DMS53 treated with DMSO at 0.1 percent for 48 hours (cell line): ENCODE measurements at regions not wholly inside any gene's neighbourhood (a gene's known extent, or its start where the extent isn't known, plus 50 kb on each side); places are given as distances from the start of the nearest gene placed in this dataset.
"Not testable (repeated sequence)": the region's sequence is repeated elsewhere in the genome, so short reads cannot be mapped to it uniquely, and the experiment has no call there.

ENCODE experiments used
- DNase-seq: peaks from one replicate; lab custom pipeline; 2025; ENCODE audit not compliant: unreplicated experiment; lab: John Stamatoyannopoulos, UW

DNA sequence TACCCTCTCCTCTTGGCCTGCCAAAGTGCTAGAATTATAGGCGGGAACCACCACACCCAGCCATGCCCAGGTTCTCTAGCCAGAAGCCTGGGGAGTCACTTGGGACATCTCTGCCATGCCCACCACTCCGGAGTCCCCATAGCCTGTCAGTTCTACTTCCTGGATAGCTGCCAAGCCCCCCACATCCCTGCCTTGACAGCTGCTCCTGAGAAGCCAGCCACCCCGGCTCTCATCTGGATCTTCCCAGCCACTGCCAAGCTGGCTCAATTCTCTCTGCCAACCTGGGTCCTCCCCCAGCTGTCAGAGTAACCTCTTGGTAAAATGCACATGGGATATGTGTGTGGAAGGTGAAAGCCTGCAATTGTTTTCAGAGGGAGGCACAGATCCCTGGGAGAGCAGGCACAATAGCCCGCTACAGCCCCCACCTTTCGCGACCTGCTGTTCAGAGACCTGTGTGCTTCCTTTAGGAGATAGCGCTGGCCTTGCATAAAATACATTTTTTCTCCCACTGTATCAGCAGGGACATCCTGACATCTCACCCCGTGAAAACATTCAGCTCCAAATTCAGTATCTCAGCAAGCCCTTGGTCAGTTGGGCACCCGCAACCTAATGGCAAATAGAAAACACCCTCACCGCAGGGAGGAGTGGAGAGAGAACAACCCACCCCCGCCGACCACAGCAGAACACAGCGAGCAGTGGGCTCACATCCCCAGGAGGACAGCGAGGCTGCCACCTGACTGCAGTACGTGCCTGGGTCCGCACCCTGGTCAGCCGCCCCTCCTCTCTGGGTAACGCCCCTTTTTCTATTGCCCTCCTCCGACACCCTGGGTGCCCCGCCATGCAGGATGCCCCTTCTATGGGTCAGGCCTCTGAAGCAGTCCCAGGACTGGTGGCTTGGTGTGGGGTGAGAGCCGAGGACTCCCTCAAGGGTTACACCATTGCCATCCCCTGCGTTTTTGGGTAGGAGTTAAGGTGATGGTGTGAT, 1342.2 kb downstream of the BRD1 start:
- no peak for DNase-seq

DNA sequence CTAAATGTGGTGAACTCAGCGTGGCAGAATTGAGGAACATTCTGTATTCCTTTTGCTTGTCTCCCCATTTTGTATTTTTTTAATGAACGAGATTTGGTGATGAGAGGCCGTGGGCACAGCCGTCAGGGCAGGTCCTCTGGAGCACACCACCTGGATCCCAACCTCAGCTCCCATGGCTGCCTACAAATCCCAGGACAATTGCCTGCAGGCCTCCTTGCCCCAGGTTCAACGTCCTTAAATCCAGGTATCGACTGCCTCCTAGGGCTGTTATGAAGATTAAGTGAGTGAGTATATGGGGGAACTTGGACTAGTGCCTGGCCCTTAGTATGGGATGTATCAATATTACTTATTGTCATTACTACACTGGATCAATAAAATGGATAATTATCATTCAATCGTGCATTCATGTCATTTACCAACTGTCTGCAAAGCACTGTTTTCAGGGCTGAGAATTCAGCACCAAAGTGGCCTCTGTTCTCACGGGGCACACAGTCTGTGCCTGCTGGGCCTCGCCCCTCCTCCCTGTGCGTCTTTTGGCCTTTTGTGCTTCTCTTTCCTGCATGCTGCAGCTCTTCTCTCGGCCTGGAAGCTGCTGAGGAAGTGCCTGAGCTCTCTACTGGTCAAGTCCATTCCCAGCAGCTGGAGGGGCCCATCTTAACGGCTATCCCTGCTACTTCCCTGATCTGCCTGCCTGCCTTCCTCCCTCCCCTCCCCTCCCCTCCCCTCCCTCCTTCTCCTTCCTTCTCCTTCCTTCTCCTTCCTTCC, 1343.7 kb downstream of the BRD1 start:
- DNase-seq = no peak

DNA sequence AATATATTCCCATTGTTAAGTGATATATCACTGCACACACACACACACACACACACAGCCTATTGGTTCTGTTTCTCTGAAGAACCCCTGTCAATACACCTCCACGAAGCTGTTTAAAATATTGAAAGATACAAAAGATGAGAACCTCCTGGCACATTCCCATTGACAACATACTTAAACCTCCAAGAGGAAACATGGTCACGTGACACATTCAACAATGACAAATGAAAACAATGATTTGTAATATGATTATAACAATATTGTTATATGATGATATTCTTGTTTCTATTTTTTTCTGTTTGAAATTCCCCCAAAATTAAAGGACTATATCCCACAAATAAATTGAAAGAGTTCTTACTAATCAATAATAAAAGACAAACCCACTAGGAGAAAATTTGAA, 1344.9 kb downstream of the BRD1 start:
- no peak for DNase-seq

DNA sequence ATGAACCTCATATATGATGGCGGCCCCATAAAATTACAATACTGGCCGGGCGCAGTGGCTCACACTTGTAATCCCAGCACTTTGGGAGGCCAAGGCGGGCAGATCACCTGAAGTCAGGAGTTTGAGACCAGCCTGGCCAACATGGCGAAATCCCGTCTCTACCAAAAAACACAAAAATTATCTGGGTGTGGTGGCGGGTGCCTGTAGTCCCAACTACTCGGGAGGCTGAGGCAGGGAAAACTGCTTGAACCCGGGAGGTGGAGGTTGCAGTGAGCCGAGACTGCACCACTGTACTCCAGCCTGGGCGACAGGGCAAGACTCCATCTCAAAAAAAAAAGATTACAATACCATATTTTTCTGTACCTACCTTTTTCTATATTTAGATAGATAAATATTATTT, 1345.5 kb downstream of the BRD1 start:
- not testable (repeated sequence) for DNase-seq

DNA sequence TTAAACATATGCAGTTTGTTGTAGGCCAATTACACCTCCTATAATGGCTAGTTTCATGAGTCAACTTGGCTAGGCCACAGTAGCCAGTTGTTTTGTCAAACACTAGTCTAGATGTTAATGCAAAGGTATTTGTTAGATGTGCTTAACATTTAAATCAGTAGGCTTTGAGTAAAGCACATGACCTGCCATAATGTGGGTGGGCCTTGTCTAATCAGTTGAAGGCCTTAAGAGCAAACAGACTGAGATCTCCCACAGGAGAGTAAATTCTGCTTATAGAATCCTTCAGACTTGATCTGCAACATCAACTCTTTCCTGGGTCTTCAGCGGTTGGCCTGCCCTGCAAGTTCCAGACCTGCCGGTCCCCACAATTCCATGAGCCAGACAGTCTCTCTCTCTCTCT, 1345.9 kb downstream of the BRD1 start:
- DNase-seq = no peak

DNA sequence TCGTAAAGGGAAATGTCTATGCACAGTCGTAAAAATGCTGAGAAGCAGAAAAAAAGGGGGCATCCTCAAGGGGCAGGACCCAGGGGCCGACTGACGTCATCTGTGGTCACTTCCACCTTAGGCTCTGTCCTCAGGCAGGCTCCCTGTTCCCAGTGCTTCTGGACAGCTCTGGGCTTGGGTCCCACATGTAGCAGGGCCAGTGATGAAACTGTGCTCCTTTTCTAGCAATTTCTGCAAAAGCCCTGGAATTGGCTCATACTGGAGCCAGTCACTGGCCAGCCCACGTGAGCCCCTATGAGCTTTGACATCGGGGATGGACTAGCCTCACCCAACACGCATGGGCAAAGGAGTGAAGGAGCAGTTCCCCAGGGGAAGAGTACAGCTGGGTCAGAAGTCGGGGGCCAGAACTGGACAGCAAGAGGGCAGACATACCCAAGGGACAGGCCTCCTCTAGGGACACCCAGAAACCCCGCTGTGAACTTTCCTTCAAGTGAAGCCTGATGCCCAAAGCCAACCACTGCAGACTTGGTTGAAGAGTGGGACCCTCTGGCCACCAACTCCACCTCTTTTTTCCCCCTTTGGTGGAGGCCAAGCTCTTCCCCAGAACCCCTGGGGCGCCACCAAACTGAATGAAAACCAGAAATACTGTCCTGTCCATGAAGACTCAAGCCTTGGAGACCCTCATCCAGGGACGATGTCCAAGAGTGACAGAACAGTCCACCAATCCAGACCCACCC, 1349.0 kb downstream of the BRD1 start:
- DNase-seq = no peak

DNA sequence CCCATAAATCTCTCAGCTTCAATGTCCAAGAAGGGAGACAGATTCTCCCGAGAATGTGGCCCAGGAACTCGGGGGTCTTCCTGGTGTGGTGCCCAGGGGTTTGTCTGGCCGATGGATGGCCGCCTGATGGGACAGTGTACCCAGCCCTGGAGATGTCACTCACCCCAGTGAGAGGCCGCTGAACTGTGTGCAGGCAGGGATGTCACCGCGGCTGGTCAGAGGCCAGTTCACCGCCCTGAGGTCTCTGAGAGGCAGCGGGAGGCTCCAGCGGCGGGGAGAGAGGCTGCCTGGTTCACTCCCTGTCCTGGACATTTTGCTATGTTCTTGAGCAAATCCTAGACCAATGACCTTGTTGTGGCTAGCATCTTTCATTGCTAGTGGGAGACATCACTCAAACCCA, 1349.5 kb downstream of the BRD1 start:
- no peak for DNase-seq

DNA sequence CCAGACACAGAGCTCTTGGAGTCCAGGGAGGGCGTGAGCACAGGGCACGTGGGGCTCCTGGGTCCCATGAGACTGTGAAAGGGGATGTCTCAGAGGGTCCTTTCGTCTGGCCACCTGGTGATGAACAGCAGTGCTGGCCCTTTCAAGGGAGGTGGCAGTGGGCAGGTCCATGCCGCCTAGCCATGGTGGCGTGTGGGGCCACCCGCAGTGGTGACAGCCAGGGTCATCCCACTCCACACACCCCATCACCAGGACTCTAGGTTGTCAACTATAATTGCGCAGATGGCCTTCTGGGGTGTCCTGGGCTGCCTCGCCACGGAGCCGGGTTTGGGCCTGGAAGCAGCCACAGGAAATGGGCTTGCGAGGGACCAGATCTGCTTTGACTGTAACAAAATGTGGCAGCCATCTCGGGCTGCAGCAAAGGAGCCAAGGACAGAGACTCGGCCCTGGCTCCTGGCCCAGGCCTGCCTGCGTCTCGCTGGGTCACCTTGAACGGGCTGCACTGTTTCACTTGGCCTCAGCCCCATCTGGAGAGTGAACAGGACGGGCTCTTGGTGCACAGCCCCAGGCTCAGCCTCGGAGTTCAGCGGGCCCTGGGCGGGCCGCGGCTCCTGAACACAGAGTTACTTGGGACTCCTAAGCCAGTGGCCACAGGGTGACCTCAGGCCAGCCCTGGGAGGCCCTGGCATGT, 1350.5 kb downstream of the BRD1 start:
- no peak for DNase-seq

DNA sequence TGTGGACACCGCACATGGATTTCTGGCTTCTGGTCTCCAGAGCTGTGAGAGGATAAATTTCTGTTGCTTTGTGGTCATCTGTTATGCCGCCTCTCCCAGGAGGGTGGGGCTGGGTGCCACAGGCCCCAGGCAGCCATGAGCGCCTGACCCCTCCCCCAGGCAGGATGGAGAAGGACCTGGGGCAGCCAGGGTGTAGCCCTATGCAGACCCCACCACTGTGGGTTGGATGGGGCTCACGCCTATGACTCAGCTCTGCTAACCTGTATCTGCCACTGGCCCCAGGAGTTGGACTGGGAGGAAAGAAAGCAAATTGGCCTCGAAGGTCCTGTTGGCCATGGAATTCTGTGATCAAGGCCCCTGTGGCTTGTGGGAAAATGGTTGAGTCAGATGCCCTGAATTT, 1351.1 kb downstream of the BRD1 start:
- DNase-seq = no peak

DNA sequence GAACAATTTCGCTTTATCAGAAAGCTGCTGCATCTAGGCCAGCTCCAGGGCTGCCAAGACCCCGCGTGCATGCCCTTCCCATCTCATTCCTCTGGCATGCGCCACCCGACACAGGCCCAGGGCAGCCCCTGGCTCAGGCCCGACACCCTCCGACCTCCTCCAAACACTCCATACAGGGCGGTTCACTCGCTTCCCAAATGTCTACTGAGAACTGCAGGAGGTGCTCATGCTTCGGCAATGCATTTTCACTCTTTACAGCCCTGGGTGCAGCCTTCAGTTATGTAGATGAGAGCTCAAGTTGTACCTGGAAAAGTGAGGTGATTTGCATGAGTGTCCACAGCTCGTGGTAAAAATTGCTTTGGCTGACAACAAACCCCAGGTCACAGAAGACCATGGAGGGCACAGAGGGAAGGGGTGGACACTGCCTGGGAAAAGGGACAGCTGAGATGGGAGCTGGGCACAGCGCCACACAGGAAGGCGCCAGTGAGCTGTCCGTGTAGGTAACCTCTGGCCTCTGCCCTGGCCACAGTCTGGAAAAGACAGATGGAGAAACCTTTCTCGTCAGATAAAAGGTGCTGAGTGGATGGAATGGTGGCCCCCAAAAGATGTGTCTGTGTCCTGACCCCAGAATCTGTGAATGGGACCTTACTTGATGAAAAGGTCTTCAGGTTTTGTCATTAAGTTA, 1351.9 kb downstream of the BRD1 start:
- no peak for DNase-seq

DNA sequence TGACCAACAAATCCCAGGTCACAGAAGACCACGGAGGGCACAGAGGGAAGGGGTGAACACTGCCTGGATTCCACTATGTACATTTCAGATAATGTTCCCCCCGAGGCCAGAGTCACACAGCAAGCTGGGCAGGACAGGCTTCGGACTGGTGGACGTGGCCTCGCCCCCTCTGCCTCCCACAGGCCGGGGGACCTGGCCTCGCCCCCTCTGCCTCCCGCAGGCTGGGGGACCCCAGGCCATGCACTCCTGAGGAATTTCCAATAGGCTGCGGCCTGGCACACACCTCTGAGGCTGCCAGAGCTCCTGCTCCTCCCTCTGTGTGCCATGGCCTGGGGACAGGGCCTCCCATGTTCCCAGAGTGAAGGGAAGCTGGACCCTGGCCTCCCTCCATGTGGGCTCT, 1352.8 kb downstream of the BRD1 start:
- DNase-seq = no peak

DNA sequence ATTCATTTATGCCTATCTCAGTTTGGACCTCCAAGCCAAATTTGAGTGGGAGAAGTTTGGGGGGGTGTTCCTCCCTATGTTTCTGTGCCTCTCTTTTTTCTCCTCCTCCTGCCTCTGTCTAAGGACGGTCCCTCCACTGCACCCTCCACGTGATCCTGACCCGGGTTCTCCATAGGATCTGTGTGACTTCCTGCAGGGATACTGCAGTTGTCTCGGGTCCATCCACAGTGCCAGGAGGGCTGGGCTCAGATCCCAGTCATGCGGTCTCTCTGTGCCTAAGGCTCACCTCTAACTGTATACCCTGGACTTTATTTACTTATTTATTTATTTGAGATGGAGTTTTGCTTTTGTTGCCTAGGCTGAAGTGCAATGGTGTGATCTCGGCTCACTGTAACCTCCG, 1354.5 kb downstream of the BRD1 start:
- no peak for DNase-seq

DNA sequence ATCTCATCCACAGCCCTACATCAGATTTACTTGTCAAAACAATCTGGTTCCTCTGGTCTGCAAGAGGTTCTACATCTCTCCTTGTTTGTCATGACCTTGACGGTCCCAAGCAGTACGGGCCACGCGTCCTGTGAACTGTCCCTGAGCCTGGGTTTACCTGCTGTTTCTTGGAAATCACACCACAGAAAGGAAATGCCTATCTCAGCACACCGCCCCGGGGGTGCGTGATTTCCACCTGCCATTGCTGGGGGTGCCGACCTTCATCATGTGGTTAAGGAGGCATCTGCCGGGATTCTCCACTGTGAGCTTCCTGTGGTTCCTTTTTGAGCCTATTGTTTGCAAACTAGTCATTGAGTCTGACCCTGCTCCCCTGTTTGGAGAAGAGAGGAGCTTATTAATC, 1363.4 kb downstream of the BRD1 start:
- no peak for DNase-seq

DNA sequence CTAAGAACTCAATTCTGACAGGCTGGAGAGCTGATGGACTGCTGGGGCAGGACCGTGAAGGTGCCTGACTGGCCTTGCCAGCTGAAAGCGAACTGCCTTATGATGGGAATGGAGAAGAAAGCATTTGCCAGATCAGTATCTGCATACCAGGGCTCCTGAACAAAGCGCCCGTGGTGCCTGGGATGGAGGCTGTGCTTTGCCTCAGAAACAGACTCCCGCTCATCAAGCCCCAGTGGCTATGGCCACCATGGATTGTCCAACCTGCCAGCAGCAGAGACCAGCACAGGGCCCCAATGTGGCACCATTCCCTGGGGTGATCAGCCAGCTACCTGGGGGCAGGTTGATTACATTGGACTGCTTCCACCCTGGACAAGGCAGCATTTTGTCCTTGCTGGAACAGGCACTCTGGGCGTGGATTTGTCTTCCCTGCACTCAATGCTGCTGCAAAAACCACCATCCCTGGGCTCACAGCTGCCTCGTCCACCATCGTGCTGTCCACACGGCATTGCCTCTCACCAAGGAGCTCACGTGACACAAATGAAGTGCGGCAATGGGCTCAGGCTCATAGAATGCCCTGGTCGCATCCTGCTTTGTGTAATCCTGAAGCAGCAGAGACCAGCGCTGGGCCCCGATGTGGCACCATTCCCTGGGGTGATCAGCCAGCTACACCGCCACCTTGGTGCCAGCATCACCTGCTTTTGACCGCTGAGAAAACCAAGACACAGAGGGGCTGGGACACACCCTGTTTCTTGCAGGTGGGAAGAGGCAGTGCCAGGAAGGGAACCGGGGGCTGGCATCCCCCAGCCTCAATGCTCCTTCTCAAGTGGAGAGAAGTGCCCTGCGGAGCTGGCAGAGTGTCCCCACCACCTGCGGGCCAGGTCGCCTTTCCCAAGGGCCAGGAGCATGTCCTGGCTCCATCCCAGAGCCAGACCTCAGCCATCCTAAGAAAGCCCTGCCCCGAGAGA, 1367.5 kb downstream of the BRD1 start:
- no peak for DNase-seq

DNA sequence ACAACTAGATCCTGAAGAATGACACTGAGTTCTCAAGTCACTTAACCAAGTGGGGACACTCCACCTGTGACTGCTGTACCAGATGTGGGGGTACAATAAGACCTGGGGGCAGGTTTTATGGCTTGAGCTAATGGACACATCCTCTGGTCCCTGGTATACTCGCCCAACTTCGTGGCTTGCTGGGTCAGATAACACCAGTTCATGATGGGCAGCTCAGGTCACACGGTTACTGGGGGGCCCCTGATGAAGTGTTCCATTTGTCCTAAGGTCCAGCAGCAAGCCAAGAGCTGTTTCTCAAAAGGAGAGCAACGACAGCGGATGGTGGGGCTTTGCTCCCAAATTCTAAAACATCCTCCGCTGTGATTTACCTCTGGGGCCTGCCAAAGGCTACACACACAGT, 1368.4 kb downstream of the BRD1 start:
- DNase-seq = no peak

DNA sequence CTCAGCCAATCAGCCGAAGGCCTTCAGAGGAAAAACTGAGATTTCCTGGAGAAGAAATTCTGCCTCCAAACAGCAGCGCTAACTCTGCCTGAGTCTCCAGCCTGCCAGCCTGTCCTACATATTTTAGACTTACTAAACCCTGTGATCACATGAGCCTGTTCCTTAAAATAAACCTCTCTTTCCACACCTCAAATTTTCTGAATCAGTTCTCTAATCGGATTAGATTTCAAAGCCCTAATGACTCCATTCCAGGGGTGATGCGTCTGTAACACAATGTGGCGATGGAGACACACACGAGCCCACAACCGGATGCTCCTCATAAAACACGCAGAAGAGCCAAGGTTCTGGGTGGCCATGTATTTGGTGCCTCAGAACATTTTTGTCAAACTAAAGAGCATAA, 1371.2 kb downstream of the BRD1 start:
- no peak for DNase-seq

DNA sequence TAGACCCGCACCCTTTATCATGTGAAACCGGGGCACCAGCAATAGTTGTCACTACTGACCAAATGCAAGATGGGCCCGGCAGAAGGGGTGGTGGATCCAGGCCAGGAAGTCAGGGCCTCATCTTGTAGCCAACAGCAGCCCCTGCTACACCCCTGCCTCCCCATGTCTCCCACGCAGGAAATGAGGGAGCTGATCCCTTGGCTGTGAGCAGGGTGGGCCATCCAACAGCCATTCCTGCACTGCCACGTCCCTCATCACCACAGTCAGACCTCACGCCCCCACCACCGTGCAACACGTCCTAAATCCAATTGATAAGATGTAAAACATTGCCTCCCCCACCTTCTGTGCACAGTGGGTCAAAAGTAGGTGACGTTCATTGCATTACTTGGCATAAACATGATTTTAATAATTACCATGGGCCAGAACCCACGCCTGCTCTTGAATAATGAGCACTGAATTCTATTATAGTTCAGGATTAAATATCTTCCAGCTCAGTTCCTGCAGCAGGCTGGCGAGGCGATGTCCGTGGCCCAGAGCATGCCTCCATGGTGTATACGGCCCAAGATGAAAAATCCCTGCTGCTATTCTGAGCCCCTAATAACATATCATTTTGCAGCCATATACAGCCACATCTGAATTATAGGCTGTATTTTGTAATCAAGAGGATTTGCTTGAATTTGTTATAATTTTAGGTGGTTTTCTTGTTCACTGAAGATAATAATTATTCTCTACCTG, 1373.8 kb downstream of the BRD1 start:
- DNase-seq = no peak

DNA sequence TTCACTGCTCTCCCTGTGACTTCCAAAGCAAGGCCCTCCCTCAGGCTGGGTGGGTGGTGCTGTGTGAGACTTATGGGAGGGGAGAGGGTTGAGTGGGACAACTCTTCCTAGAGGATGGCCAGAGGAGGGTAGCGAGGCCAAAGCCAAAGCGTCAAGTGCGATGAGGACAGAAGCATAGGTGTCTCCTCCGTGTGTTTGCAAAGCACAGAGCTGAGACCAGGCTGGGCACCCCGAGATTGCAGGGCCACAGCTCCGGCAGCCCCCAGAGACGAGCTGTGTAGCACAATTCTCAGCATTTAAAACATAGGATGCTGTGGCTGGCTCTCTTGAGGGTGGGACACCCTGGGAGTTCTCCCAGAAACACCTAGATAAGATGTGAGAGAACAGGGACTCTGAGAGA, 1374.5 kb downstream of the BRD1 start:
- no peak for DNase-seq

DNA sequence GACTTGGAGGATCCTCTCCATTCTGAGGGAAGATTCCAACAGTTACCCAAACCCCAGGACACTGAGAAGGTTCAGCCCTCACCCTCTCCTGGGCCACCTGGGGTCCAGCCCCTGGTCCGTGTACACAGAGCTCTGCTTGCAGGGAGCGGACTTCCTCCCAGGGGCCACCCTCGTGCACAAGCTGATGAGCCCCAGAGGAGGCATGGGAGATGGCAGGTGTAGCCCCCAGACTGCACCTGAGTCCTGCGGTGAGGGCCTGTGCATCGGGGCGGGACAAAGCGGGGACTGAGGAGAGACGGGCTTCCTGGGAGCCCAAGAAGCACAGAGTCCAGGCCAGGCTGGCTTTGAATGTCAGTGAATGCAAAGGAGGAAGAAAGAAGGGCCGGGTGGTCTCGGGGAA, 1374.9 kb downstream of the BRD1 start:
- no peak for DNase-seq
